ENCODE measurements at regions not wholly inside any gene's neighbourhood (a gene's known extent, or its start where the extent isn't known, plus 50 kb on each side); places are given as distances from the start of the nearest gene placed in this dataset.
A peak's percentile ranks its signal among the peaks of the same experiment; 100 is the strongest.

- Histone ChIP-seq H3K27ac (ENCODE audit: low read length) (no peak overlapping the region), H4K20me1 (ENCODE audit: insufficient read depth, low read length) (no peaks in the 10 kb centered on the region), H3K9me3 (replicated peaks; ENCODE audit: insufficient read depth, low read length) (no peaks in the 10 kb centered on the region), H3K4me3 (ENCODE audit: low read length) (no peak overlapping the region), H2AFZ (ENCODE audit: low read length) (no peak overlapping the region), H3K4me2 (ENCODE audit: low read depth, low read length) (no peak overlapping the region), H3K36me3 (replicated peaks; ENCODE audit: insufficient read depth, low read length) (no peaks in the 10 kb centered on the region), H3K27me3 (replicated peaks; ENCODE audit: insufficient read depth, low read length) (no peaks in the 10 kb centered on the region), H3K9me2 (replicated peaks; ENCODE audit: insufficient read depth, low read length) (no peaks in the 10 kb centered on the region), H3K4me1 (ENCODE audit: low read length) (peaks cover 9% of the 10 kb centered on the region), H3F3A (ENCODE audit: insufficient read depth, low read length) (peaks cover 6% of the 10 kb centered on the region), H3K79me2 (ENCODE audit: low read length) (no peaks in the 10 kb centered on the region), H3K9ac (ENCODE audit: low read length) (no peak overlapping the region)
- no peak for TF ChIP-seq EZH2 (optimal IDR thresholded peaks at IDR 0.05; ENCODE audit: low read depth, low read length)
- TF ChIP-seq, protein P1, sequence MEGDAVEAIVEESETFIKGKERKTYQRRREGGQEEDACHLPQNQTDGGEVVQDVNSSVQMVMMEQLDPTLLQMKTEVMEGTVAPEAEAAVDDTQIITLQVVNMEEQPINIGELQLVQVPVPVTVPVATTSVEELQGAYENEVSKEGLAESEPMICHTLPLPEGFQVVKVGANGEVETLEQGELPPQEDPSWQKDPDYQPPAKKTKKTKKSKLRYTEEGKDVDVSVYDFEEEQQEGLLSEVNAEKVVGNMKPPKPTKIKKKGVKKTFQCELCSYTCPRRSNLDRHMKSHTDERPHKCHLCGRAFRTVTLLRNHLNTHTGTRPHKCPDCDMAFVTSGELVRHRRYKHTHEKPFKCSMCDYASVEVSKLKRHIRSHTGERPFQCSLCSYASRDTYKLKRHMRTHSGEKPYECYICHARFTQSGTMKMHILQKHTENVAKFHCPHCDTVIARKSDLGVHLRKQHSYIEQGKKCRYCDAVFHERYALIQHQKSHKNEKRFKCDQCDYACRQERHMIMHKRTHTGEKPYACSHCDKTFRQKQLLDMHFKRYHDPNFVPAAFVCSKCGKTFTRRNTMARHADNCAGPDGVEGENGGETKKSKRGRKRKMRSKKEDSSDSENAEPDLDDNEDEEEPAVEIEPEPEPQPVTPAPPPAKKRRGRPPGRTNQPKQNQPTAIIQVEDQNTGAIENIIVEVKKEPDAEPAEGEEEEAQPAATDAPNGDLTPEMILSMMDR (IDR thresholded peaks at IDR 0.05; ENCODE audit: low read length), result no peak
- TF ChIP-seq EZH2phosphoT487 (IDR thresholded peaks at IDR 0.05; ENCODE audit: low read length), result no peak
- no peak for DNase-seq
Observed at GRCh38 chr15:39474657-39475056, 106.2 kb upstream of the THBS1 start.

DNA sequence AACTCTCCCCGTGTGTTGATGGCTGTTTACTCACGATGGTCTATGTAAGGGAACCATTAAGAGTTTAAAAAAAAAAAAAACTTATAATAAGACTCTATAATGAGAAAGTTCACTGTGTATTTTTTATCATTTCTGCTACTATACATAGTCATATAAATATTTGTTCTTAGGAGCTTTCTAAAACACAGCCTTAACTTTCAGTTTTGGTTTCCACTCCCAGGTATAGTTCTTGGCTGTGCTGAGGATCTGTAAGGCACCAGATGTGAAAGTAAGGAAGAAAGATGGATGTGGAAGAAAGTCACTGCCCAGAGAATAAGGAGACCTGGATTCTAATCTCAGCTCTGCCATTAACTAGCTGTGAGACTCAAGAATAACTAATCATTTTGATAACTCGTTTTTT, 101.9 kb upstream of the THBS1 start:
- no peak overlapping the region for H3K9ac ChIP-seq (ENCODE audit: low read length)
- peak; percentile 53 for DNase-seq
- H2AFZ ChIP-seq (ENCODE audit: low read length), result peak overlapping the region; percentile 47
- H3F3A ChIP-seq (ENCODE audit: insufficient read depth, low read length), result peaks cover 10% of the 10 kb centered on the region
- H3K4me3 ChIP-seq (ENCODE audit: low read length), result no peak overlapping the region
- no peaks in the 10 kb centered on the region for H3K9me2 ChIP-seq (replicated peaks; ENCODE audit: insufficient read depth, low read length)
- no peaks in the 10 kb centered on the region for H4K20me1 ChIP-seq (ENCODE audit: insufficient read depth, low read length)
- H3K27me3 ChIP-seq (replicated peaks; ENCODE audit: insufficient read depth, low read length), result no peaks in the 10 kb centered on the region
- H3K9me3 ChIP-seq (replicated peaks; ENCODE audit: insufficient read depth, low read length), result no peaks in the 10 kb centered on the region
- no peak overlapping the region for H3K27ac ChIP-seq (ENCODE audit: low read length)
- H3K4me1 ChIP-seq (ENCODE audit: low read length), result peaks cover 9% of the 10 kb centered on the region
- H3K36me3 ChIP-seq (replicated peaks; ENCODE audit: insufficient read depth, low read length), result no peaks in the 10 kb centered on the region
- no peaks in the 10 kb centered on the region for H3K79me2 ChIP-seq (ENCODE audit: low read length)
- TF ChIP-seq, protein P1 (IDR thresholded peaks at IDR 0.05; ENCODE audit: low read length), result no peak
- TF ChIP-seq EZH2phosphoT487 (IDR thresholded peaks at IDR 0.05; ENCODE audit: low read length) (no peak), EZH2 (optimal IDR thresholded peaks at IDR 0.05; ENCODE audit: low read depth, low read length) (no peak)
- H3K4me2 ChIP-seq (ENCODE audit: low read depth, low read length), result peak overlapping the region; percentile 58; the same call in 1 of the 2 replicates

DNA sequence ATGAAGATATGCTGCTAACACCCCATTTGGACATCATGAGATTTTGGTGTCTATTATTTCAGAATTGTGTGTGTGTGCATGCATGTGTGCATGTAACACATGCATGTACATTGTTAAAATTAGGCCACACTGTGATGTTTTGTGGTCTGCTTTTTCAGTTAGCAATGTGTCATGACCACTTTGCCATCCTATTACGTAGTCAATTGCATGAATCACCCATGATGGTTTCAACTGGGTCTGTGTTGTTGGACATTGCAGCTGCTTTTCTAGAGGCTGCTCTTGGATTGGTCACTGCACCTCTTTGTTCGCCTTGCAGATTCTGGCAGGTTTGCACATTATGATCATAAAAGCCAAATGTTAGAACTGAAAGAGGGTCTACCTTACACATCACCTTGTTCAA, 101.0 kb upstream of the THBS1 start:
- H3K36me3 ChIP-seq (replicated peaks; ENCODE audit: insufficient read depth, low read length), result no peaks in the 10 kb centered on the region

More for the DNA sequence above, 101.0 kb upstream of the THBS1 start:
- no peak overlapping the region for H3K4me2 ChIP-seq (ENCODE audit: low read depth, low read length)
- no peak overlapping the region for H3K4me3 ChIP-seq (ENCODE audit: low read length)
- H3K27ac ChIP-seq (ENCODE audit: low read length), result no peak overlapping the region
- H3K27me3 ChIP-seq (replicated peaks; ENCODE audit: insufficient read depth, low read length), result no peaks in the 10 kb centered on the region
- H3F3A ChIP-seq (ENCODE audit: insufficient read depth, low read length), result peaks cover 10% of the 10 kb centered on the region
- no peaks in the 10 kb centered on the region for H4K20me1 ChIP-seq (ENCODE audit: insufficient read depth, low read length)
- H3K79me2 ChIP-seq (ENCODE audit: low read length), result no peaks in the 10 kb centered on the region
- no peak overlapping the region for H3K9ac ChIP-seq (ENCODE audit: low read length)
- H2AFZ ChIP-seq (ENCODE audit: low read length), result no peak overlapping the region
- no peak for TF ChIP-seq EZH2phosphoT487 (IDR thresholded peaks at IDR 0.05; ENCODE audit: low read length)
- TF ChIP-seq, protein P1 (IDR thresholded peaks at IDR 0.05; ENCODE audit: low read length), result no peak
- TF ChIP-seq EZH2 (optimal IDR thresholded peaks at IDR 0.05; ENCODE audit: low read depth, low read length), result no peak
- H3K9me3 ChIP-seq (replicated peaks; ENCODE audit: insufficient read depth, low read length), result no peaks in the 10 kb centered on the region
- H3K9me2 ChIP-seq (replicated peaks; ENCODE audit: insufficient read depth, low read length), result no peaks in the 10 kb centered on the region
- H3K4me1 ChIP-seq (ENCODE audit: low read length), result peaks cover 9% of the 10 kb centered on the region
- DNase-seq, result no peak

Data from MM.1S (cell line).